Hippocampal formation (tissue), 2 donors: ENCODE measurements at regions not wholly inside any gene's neighbourhood (a gene's known extent, or its start where the extent isn't known, plus 50 kb on each side); places are given as distances from the start of the nearest gene placed in this dataset.
A peak's percentile ranks its signal among the peaks of the same experiment; 100 is the strongest.
"Not testable (repeated sequence)": the region's sequence is repeated elsewhere in the genome, so short reads cannot be mapped to it uniquely, and the experiment has no call there.

Source experiments
- DNase-seq, 2 donors: peaks; one replicate each; lab custom pipeline; 2025; lab: John Stamatoyannopoulos, UW

DNA sequence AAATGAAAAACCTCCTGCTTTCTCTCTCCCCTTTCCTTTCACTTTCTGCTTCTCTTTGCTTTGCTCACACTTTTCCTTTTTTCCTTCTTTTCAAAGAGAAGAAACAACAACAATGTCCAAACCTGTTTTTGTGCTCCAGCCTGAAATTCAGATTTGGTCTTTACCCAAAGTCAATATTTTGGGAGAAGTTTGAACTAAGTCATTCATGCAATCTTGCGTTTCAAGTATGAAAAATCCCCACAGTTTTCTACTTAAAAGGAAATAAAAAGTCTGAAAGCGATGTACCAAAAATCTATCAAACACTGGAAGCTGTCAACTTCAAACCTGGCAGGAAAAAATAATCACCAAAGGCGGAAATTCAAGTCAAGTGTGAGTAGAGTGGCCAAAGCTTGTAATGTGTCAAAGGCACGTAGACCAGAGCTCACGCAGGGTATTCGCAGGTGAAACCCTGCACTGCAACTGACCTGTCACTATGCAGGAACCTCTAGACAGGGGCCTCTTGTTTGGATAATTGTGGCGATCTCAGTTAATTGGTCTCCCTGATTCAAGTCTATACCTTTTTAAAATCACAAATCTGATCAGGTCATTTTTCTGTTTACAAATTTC is 118.8 kb upstream of the GALNT15 start:
- DNase-seq = no peak

DNA sequence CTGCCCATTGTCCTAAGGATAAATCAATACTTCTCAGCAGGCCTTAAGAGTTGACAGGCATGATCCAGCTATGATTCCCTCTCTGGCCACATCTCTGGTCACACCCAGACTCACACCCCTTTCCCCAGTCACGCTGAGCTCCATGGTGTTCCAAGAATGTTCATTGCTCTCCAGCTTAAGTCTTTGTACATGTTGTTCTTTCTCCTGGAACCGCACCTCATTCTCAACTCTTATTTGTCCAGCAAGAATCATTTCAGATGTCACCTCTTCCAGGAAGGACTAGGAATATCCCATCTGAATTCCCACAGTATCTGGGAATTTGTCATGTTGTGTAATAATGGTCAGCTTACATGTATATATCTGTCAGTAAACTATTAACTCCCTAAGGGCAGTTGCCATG is 118.3 kb upstream of the GALNT15 start:
- no peak for DNase-seq

DNA sequence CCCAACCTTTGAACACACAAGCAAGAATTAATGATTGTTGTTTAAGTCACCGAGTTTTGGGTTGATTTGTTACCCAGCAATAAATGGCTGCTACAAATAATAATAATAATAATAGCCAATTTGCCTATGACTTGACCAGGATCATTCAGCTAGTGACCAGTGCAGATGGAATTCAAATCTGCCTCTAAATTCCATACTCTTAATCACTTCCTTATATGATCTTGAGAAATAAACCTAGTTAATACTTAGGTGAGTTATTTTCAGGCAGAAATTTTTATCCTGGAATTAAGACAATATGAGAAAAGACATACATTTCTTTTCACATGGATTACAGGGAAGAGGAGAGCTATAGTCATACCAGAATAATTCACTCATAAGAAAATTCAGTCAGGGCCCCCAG is 116.0 kb upstream of the GALNT15 start:
- no peak for DNase-seq

DNA sequence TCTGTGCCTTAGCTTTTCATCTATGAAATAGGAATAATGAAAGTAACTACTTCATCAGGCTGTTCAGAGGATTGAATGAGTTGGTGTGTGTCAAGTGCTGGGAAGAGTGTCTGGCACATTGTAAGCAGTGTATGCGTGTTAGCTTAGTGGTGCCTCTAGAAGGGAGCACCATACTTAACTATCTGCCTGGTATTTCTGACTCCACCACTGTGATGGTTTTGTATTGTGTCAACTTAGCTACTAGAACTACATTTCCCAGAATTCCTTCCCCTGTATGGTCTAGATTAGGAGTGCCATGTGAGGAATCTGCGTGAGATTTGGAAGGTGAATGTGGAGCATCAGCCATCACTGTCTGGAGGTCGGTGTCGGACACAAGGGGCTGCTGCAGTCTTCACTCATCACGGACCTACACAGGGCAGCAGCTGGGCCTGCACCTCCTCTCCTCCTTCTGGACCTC is 115.4 kb upstream of the GALNT15 start:
- DNase-seq = no peak

DNA sequence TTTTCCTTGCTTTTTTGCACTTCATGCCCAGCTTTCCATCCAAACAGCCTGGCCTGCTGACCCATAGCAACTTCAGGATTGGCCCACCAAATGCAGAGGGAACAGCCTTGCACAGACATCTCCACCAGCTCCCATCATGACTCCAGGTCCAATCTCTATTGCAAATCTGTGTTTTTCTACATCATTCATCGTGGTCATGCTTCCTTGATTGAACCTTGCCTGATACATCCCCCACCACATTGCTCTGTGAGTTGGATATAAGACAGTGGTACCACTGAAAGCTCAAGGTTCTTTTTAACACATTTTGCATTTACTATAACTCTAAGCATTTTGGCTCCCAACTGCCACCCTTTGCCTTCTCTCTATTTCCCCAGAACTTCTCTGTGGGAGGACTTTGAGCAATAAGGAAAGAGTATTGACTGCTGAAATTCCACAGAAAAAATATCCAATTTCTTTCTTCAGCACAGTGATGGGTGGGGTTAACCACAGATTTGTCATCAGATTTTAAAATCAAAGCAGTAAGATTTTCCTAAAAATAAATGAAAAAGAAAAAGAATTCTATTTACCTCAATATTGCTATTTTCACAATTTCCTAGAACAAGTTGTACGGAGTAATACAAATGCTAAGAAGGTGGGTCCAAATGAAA is 114.6 kb upstream of the GALNT15 start:
- no peak for DNase-seq

DNA sequence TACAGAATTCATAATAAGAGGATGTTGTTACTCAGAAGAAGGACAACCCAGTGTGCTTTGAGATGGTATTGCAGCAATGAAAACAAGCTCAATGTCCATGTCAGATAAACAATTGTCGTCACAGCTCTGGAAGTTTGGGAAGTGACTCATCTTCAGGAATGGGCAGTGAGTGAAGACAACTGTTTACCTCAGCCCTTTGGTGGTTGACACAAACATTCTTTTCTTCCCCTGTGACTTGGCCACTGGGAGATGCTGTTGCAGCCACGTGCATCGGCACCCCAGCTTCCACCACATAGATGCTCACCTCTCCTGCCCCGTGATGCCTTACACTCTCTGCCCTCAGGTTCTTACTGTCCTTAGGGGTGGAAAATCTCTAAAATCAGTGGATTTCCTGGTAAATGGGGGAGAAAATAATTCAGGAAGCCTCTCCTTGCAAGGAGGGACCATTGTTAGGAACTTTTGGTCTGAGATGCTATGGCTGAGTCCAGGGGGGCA is 114.1 kb upstream of the GALNT15 start:
- DNase-seq = peak in 1 of 2 donors; percentile 33

DNA sequence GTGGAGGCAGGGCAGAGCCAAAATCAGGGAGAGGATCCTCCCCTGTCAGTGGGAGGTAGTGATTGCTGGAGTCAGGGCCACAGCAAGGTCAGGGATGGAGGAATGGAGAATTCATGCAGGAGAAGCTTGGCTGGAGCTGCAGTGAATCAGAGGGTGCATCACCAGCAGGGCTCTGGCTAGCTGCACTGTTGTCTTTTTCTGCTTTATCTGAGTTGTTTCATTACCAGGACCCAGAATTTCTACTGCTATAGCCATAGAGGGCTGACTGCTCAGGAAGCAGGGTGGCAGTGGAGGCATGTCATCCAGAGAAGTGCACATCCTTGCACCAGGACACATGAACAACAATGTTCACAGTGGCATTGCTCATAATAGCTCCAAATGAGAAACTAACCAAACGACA is 113.5 kb upstream of the GALNT15 start:
- peak in 1 of 2 donors; percentile 32 for DNase-seq

DNA sequence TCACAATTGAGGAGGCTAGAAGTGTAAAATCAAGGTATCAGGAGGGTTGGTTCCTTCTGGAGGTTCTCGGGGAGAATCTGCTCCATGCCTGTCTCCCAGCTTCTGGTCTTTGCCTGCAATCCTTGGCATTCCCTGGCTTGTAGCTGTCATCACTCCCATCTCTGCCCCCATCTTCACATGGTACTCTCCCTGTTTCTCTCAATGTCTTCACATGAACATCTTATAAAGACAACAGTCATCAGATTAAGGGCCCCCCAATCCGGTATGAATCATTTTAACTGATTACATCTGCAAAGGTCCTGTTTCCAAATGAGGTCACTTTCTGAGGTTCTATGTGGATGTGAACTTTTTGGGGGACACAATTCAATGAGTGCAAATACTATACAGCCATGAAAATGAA is 113.0 kb upstream of the GALNT15 start:
- no peak for DNase-seq

DNA sequence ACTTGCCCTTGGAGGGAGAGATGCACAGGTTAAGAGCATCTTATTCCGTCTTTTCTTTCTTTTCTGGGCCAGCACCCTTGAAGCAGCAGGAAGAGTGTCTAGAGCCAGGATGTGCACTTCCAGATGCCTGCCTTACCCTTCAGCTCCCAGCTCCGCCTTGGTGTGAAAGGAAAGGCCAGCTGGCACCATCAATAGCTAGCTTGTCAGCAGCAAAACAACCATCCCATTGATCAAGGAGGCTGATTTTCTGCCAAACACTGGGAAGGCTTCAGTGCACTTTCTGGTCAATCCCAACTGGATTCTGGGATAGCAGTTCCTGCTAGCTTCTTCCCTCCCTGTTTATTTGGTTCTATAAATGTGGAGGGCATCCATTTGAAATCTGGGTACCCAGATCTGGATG is 110.9 kb upstream of the GALNT15 start:
- peak; percentile 89 to 98 for DNase-seq

DNA sequence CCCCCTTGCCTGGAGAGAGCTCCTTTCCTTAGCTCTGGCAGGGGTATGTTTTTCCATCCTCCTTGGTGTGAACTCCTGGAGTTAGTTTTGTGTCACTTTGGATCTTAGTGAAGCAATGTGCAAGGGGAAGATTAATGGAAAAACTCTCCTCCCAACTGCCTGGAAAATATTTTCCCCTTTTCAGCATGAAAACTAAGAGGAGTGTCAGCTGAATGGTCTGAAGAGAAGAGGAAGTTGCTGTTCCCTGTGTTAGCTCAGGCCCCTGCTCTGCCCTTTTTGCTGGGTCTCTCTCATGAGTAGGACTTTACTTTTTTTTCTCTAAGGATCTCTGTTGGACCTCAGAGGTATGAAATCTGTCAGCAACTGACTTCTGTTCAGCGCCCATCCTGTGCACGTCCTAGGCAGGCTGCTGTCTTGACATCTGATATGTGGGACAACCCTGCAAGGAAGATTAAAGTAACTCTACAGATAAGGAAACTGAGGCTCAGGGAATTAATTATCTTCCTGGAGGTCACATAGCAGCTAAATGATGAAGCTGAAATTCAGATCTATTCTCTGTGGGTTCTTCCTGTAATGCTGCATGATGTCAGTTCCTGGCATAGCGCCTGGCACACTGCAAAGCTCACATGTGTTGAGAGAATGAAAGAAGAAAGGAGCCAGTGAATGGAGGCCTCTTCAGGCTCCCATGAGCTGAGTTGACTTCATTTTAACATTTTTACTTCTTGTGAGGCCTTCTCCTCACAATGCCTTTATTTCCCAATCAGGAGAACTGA is 109.7 kb upstream of the GALNT15 start:
- peak; percentile 76 to 84 for DNase-seq

DNA sequence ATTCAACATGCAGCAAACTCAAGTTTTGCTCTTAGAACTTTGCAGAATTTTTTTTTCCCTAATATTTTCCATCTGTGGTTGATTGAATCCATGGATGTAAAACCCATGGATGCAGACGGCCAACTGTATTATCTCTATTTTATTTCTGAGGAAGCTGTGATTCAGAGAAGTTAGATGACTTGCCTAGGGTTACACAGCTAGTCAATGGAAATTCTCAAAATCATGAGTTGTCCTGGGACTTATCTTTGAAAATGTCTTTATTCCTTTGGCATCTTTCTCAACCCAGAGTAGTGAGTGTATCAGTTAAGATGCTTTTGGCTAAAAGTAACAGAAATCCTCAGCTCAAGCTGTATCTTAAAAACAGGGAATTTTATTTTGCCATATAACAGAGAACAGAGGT is 107.9 kb upstream of the GALNT15 start:
- DNase-seq = no peak

DNA sequence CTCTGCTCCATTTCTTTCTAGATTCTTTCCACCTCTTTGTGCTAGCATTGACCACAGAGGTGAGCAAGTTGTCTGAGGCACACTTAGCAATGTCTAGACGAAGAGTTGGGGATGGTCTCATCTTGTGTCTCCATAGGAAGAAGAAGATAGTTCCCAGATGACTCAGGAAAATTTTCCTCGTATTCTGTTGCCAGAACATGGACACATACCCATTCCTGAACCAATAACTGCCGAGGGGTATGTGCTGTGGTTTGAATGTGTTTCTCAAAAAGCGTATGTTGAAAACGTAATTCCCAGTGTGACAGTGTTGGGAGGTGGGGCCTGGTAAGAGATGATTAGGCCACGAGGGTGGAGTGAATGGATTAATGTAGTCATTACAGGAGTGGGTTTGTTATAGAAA is 107.5 kb upstream of the GALNT15 start:
- no peak for DNase-seq

DNA sequence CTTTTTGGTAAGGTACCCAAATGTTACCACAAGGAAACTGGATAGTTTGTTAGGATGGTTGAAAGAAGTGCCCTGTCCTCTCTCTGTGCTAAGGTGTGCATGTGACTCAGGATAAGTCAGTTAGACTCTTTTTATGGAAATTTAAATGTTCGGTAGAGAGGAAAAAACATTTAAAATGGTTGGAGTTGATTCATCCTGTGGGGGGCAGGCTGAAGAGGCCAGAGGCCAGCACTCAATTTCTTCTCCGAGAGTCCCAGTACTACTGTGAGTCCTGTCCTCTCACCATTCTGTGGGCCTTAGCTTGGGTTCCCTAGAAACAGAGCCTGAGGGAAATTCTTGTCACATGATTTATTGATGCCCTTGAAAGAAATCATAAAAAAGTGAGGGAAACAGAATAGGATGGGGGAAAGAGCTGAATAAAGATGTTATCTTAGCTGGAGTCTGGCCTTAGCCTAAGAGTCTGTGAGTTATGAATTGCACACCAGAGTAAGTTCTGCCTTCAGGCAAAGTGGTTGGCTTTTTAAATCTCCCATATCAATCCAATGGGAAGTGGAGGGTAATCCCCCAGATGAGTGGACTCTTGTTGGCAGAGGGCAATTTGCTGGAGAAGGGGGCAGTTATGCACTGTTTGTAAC is 106.5 kb upstream of the GALNT15 start:
- no peak for DNase-seq

DNA sequence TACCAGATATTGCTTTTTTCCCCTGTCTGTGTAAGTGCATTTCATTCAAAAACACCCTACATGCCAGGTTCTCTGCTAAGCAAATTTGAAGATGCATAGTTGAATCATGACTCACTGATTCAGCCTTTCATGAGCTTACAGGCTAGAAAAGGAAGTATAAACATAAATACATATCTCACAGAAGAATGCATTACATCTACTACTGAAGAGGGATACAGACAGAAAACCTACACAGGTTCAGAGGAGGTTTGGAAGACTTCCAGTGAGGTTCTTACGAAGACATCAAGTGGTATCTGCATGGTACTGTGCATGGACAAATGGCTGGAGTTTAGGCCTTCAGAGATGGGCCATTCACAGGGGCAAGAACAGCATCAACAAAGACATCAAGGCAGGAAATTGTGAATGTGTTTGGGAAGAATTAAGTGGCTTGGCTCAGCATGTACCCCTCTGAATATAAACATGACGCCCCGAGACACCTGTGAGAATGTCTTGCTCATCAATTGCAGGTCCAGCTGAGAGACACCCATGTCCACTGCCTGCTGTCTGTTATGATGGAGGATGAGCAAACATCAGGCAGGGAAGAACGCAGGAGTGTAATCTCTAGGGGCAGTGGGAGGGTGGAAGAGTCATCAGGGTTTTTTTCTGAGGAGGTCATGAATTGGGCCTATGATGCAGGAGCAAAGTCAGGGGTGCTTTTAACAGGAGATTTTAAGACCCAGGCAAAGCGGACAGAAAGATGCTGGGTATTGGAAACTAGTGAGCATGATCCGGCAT is 105.1 kb upstream of the GALNT15 start:
- no peak for DNase-seq

DNA sequence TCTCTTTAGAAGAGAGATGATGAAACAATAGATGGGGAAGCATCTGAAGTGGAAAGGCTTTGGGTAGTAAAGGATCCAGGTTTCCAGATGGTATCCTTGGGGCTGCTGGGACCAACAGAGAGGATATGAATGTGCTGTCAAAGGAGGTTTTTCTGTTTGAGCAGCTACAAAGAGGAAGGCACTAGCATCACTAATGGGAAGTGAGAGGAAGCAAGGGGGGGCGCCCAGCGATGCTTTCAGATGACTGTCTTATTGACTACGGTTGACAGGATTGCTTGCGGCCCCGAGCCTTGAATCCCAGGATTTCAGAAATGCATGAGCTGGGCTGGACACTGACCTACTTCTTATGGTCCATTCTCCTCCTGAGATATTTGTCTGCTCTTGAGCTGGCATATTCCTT is 103.8 kb upstream of the GALNT15 start:
- no peak for DNase-seq

DNA sequence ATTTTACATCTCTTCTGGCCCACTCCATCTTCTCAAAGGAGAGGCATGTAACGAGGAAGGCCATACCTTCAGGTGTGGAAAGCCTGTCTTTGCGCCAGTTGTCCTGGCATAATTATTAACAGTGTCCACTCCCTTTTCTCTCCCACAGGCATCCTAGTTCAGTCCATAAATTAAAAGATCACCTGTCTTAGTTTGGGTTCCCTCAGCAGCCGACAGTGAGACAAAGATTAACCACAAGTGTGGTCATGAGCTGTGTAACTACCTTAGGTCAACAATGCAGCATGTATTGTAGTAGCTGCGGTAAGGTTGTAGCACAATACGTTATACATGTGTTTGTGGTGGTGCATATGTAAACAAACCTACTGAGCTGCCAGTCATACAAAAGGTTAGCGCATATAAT is 103.3 kb upstream of the GALNT15 start:
- no peak for DNase-seq

DNA sequence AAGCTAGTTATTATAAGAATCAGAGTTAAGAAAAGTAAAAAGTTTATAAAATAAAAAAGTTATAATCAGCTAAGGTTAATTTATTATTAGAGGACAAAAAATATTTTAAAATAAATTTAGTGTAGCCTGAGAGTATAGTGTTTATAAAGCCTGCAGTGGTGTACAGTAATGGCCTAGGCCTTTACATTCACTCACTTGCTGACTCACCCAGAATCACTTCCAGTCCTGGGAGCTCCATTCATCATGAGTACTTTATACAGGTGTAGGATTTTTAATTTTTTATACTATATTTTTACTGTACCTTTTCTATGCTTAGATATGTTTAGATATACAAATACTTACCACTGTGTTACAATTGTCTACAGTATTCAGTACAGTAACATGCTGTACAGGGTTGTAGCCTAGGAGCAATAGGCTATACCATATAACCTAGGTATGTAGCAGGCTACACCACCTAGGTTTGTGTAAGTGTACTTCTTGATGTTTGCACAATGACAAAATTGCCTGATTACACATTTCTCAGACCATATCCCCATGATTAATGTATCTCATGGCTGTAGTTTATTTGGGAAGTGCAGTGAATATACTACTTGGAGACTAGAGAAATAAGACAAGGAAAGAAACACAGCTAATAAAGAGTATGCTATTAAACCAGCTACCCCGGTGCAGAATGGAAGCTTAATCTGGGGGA is 101.9 kb upstream of the GALNT15 start:
- no peak for DNase-seq

DNA sequence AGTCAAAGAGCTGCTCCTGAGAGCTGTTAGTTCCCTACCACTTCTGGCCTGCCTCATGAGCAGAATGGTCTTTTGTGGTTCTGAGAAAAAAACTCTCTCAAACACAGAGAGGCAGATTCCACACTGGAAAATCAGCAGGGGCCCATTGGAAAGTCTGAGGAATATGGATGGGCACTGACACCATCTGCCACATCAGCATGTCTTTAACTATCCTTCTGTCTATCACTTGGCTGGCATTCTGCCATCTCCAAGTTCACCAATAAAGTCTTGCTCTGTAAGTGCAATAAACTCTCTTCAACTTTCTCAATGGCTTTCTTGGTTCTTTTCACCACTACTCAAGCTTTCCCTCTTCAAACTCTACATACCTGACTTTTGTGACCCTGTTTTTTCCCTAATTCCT is 101.3 kb upstream of the GALNT15 start:
- DNase-seq = no peak

DNA sequence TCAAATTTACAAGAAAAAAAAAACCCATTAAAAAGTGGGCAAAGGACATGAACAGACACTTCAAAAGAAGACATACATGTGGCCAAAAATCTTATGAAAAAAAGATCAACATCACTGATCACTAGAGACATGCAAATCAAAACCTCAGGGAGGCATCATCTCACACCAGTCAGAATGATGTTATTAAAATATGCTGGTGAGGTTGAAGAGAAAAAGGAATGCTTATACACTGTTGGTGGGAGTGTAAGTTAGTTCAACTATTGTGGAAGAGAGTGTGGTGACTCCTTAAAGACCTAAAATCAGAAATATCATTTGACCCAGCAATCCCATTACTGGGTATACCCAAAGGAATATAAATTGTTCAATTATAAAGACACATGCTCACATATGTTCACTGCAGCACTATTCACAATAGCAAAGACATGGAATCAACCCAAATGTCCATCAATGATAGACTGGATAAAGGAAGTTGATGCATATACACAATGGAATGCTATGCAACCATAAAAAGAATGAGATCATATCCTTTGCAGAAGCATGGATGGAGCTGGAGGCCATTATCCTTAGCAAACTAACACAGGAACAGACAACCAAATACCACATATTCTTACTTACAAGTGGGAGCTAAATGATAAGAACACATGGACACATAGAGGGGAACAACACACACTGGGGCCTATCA is 100.3 kb upstream of the GALNT15 start:
- not testable (repeated sequence) for DNase-seq

DNA sequence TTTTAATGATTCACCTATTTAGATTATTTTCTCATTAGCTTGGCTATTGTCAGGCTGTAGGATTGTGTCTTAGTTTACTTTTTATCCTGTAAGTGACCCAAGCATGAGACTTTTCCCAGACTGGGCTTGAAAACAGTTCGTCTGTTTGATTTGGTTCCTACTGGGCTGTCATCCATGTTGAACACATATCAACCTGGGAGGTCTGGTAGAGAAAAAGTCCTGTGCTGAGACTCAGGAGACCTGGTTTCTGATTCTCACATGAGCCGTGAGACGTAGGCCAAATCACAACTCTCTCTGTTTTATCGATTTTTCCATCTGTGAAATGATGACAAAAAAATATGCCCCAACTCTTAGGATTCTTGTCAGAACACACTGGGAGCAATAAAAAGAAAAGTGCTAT is 98.8 kb upstream of the GALNT15 start:
- DNase-seq = no peak

DNA sequence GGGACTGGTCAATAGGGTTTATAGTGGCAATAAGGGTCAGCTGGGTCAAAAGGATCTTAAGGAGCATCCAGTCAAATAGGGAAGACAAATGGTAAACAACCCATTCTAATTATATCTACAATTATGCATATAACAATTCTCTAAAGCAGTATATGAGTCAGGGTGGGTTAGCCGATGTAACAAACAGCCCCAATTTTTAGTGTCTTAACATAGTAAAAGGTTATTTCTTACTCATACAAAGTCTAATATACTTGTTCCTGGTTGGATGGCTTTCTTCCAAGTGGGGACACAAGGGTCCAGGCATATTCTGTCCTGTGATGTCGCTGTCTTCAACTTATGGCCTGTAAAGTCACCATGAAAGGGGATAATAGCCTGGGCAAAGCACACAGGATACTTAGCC is 97.9 kb upstream of the GALNT15 start:
- DNase-seq = no peak
